ENCODE measurements at regions not wholly inside any gene's neighbourhood (a gene's known extent, or its start where the extent isn't known, plus 50 kb on each side); places are given as distances from the start of the nearest gene placed in this dataset.

DNA sequence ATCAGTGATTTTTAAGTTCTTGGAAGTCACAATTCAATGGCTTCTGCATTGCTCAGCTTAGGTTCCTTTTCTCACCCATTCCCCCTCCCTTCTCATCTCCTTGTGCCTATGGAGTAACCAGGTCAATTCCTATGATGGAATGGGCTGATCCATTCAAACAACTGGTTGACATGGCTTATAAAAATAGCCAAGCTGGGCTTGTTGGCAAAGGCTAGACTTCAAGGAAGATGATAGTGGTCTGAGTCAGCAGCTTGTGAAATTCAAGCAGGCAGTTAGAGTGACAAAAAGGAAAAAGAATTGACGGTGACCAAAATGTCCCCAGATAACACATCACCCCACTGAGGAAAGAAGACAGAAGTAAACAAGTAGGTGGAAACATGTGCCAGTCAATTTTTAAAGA lies 119.9 kb upstream of the PCED1B start:
- TF ChIP-seq, protein P1, sequence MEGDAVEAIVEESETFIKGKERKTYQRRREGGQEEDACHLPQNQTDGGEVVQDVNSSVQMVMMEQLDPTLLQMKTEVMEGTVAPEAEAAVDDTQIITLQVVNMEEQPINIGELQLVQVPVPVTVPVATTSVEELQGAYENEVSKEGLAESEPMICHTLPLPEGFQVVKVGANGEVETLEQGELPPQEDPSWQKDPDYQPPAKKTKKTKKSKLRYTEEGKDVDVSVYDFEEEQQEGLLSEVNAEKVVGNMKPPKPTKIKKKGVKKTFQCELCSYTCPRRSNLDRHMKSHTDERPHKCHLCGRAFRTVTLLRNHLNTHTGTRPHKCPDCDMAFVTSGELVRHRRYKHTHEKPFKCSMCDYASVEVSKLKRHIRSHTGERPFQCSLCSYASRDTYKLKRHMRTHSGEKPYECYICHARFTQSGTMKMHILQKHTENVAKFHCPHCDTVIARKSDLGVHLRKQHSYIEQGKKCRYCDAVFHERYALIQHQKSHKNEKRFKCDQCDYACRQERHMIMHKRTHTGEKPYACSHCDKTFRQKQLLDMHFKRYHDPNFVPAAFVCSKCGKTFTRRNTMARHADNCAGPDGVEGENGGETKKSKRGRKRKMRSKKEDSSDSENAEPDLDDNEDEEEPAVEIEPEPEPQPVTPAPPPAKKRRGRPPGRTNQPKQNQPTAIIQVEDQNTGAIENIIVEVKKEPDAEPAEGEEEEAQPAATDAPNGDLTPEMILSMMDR (IDR thresholded peaks at IDR 0.05) = no peak
- no peak for TF ChIP-seq POLR2A (IDR thresholded peaks at IDR 0.05)
